ENCODE measurements at regions not wholly inside any gene's neighbourhood (a gene's known extent, or its start where the extent isn't known, plus 50 kb on each side); places are given as distances from the start of the nearest gene placed in this dataset.
"Not testable (repeated sequence)": the region's sequence is repeated elsewhere in the genome, so short reads cannot be mapped to it uniquely, and the experiment has no call there.

GRCh38 chr9:102225841-102226441, 487.5 kb upstream of the GRIN3A start:
- Histone ChIP-seq H3K27me3 (ENCODE audit: insufficient read depth, low read depth, severe bottlenecking) (no peaks in the 10 kb centered on the region), H3K9me3 (ENCODE audit: severe bottlenecking) (no peaks in the 10 kb centered on the region), H3K4me3 (ENCODE audit: low read depth, low read length) (no peak overlapping the region), H3K27ac (no peak overlapping the region), H3K36me3 (no peaks in the 10 kb centered on the region)
- TF ChIP-seq, protein P1, sequence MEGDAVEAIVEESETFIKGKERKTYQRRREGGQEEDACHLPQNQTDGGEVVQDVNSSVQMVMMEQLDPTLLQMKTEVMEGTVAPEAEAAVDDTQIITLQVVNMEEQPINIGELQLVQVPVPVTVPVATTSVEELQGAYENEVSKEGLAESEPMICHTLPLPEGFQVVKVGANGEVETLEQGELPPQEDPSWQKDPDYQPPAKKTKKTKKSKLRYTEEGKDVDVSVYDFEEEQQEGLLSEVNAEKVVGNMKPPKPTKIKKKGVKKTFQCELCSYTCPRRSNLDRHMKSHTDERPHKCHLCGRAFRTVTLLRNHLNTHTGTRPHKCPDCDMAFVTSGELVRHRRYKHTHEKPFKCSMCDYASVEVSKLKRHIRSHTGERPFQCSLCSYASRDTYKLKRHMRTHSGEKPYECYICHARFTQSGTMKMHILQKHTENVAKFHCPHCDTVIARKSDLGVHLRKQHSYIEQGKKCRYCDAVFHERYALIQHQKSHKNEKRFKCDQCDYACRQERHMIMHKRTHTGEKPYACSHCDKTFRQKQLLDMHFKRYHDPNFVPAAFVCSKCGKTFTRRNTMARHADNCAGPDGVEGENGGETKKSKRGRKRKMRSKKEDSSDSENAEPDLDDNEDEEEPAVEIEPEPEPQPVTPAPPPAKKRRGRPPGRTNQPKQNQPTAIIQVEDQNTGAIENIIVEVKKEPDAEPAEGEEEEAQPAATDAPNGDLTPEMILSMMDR (IDR thresholded peaks at IDR 0.05; ENCODE audit: low read depth, low read length), result no peak
- DNase-seq, result no peak

DNA sequence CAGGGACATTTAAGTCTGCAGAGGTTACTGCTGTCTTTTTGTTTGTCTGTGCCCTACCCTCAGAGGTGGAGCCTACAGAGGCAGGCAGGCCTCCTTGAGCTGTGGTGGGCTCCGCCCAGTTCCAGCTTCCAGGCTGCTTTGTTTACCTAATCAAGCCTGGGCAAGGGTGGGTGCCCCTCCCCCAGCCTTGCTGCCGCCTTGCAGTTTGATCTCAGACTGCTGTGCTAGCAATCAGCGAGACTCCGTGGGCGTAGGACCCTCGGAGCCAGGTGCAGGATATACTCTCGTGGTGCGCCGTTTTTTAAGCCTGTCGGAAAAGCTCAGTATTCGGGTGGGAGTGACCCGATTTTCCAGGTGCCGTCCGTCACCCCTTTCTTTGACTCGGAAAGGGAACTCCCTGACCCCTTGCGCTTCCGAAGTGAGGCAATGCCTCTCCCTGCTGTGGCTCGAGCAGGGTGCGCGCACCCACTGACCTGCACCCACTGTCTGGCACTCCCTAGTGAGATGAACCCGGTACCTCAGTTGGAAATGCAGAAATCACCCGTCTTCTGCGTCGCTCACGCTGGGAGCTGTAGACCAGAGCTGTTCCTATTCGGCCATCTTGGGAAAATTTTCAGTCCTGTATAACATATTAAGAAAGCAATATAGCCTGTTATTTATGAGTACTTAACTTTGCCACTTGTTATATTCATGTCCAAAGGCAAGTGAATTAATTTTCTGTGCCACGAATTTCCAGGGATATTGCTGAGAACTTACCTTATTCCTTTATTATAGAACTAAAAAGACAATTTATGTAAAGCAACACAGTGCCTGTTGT, 485.1 kb upstream of the GRIN3A start:
- not testable (repeated sequence) for DNase-seq; H3K27ac ChIP-seq; H3K4me3 ChIP-seq (ENCODE audit: low read depth, low read length); H3K27me3 ChIP-seq (ENCODE audit: insufficient read depth, low read depth, severe bottlenecking); H3K9me3 ChIP-seq (ENCODE audit: severe bottlenecking); H3K36me3 ChIP-seq

DNA sequence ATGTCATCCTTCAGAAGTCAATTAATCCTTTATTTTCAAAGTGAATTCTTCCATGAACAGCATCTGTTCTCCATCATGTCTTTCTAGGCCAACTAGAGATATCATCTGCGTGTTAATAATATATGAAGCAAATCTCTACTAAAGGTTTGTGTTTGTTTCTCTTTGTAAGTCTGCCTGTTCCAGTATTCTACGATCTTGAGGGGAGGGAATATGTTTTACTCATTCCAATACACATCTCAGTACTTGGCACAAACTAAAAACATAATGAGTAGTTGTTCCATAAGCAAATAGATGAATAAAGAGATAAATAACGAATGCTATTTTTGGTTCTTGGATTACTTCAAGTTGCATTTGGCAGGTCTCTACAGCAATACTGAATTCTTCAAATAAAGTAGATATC, 470.7 kb upstream of the GRIN3A start:
- Histone ChIP-seq H3K36me3 (no peaks in the 10 kb centered on the region), H3K4me3 (ENCODE audit: low read depth, low read length) (no peak overlapping the region), H3K27ac (no peak overlapping the region), H3K27me3 (ENCODE audit: insufficient read depth, low read depth, severe bottlenecking) (no peaks in the 10 kb centered on the region), H3K9me3 (ENCODE audit: severe bottlenecking) (no peaks in the 10 kb centered on the region)
- no peak for DNase-seq
- TF ChIP-seq, protein P1 (IDR thresholded peaks at IDR 0.05; ENCODE audit: low read depth, low read length), result no peak

- Histone ChIP-seq H3K36me3 (no peaks in the 10 kb centered on the region), H3K27me3 (ENCODE audit: insufficient read depth, low read depth, severe bottlenecking) (no peaks in the 10 kb centered on the region), H3K9me3 (ENCODE audit: severe bottlenecking) (no peaks in the 10 kb centered on the region), H3K4me3 (ENCODE audit: low read depth, low read length) (no peak overlapping the region), H3K27ac (no peak overlapping the region)
- no peak for DNase-seq
- TF ChIP-seq, protein P1 (IDR thresholded peaks at IDR 0.05; ENCODE audit: low read depth, low read length), result no peak
These were observed 468.0 kb upstream of the GRIN3A start for GRCh38 chr9:102206432-102206831.

DNA sequence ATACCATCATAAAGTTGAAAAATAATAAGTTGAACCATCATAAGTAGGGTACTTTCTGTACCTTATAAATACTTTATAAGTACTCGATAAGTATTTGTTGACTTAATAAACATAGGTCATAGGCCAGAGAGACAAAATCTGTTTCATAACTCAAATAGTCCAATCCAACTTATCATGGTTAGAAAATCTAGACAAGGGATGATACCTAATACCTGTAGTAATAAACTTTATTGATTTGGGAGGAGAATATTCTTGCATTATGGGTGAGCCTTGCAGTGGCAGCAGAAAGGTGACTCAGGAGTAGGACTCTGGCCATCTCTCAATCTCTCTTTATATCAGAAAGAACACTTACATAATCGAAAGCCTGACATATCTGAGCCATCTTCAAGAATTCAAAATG, 466.8 kb upstream of the GRIN3A start:
- Histone ChIP-seq H3K4me3 (ENCODE audit: low read depth, low read length) (no peak overlapping the region), H3K27ac (no peak overlapping the region), H3K9me3 (ENCODE audit: severe bottlenecking) (no peaks in the 10 kb centered on the region), H3K27me3 (ENCODE audit: insufficient read depth, low read depth, severe bottlenecking) (no peaks in the 10 kb centered on the region), H3K36me3 (no peaks in the 10 kb centered on the region)
- no peak for DNase-seq
- TF ChIP-seq, protein P1 (IDR thresholded peaks at IDR 0.05; ENCODE audit: low read depth, low read length), result no peak

- no peak for DNase-seq
- H3K27me3 ChIP-seq (ENCODE audit: insufficient read depth, low read depth, severe bottlenecking), result no peaks in the 10 kb centered on the region
- no peaks in the 10 kb centered on the region for H3K36me3 ChIP-seq
- H3K27ac ChIP-seq, result no peak overlapping the region
- no peak overlapping the region for H3K4me3 ChIP-seq (ENCODE audit: low read depth, low read length)
- TF ChIP-seq, protein P1 (IDR thresholded peaks at IDR 0.05; ENCODE audit: low read depth, low read length), result no peak
- no peaks in the 10 kb centered on the region for H3K9me3 ChIP-seq (ENCODE audit: severe bottlenecking)
These were observed 463.7 kb upstream of the GRIN3A start for GRCh38 chr9:102202126-102202525.

Measured in WERI-Rb-1 (cell line).